DMS 273 treated with DMSO at 0.1 percent for 48 hours (cell line): ENCODE measurements at regions not wholly inside any gene's neighbourhood (a gene's known extent, or its start where the extent isn't known, plus 50 kb on each side); places are given as distances from the start of the nearest gene placed in this dataset.

ENCODE experiments used
- DNase-seq: peaks from one replicate; lab custom pipeline; 2025; lab: John Stamatoyannopoulos, UW

DNA sequence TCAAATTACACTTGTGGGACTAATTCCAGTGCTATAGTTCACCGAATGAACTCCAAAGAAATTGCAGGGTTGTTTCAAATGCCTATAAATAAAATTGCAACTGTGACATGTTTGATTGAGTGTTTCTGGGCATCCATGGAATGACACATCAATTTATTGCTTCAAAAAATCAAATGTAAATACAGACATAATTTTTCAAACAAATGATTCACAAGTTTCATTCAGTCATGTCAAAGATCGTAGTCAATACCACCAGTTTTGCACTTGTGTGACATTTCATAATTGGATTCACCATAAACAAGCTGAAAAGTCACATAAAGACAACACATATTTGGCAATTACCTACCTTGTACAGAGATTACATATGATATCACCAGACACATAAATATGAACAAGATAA lies 350.8 kb downstream of the CDH2 start:
- DNase-seq = no peak

DNA sequence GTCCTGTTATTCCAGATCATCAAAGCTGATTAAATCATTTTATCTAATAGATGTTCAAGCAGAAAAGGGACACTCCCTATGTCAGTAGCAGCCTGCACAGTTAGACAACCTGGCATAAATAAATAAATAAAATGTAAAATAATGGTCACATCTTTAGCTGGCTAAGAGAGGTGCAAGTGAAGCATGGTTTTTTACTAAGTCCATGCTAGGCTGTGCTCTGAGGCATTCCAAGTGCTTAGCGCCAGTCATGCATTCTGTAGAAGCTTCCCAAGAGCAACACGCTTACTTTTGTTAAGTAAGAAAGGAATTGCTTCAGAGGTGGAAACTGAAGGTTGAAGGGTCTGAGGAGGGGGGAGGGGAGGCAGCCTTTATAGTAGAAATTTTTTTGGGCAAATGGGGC lies 351.2 kb downstream of the CDH2 start:
- no peak for DNase-seq

DNA sequence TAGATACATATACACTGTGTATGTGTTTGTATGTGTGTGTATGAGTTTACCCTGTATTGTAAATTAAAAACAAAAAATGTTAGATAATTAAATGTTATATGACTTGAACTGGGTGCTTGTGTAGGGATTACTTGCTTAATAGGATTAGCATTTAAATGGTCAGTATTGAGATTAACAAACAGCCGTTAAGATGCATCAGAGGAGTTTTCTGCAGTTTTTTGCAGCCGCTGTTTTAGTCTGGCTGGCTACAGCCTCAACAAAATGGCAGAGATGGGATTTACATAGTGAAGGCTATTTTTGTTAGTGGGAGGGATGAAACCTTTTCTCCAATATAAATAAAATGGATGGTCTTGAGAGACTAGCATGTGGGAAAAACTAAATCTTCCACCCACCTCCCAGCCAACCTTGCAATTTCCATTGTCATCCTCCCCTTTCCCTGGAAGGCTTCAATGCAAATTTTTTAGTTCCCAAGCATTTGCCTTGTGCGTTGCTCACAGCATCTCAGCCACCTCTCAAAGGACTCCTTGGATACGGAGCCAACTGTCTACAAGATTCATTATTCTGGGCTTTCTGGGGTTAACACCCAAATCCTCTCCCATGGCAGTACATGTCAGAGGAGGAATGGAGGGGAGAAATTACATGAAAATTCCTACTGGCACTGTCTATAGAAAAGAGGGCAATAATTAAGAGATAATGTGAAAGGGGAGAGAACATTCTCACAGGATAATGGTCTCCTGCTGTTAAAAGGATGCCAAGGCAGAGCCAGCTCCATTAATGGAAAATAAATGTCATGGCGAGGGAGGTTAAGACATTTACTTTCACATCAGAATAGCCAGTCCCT lies 351.9 kb downstream of the CDH2 start:
- no peak for DNase-seq

DNA sequence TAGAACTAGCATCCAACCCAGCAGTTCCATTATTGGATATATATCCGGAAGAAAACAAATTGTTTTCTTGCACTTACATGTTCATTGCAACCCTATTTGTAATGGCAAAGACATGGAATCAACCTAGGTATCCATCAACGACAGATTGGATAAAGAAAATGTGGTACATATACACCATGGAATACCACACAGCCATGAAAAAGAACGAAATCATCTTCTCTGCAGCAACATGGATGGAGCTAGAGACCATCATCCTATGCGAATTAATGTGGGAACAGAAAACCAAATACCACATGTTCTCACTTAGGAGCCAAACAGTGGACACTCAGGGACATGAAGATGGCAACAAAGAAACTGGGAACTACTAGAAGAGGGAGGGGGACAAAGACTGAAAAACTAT lies 352.7 kb downstream of the CDH2 start:
- DNase-seq = no peak

DNA sequence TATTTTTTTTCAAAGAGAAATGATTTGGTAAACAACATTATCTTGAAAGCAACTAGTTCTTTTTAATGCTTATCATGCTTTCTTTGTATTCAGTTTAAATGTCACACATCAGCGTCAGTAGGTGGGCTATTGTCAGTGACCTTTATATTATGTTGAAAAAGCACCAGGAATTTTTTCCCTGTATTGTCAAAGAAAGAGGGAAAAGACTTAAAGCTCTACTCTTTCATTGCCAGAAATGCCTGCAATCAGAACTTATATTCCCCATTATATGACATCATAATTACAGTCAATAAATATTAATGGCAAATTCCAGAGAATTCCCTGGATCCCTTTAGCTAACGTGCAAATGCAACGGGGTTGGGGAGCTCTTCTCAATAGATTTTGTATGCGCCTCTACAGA lies 353.9 kb downstream of the CDH2 start:
- no peak for DNase-seq

DNA sequence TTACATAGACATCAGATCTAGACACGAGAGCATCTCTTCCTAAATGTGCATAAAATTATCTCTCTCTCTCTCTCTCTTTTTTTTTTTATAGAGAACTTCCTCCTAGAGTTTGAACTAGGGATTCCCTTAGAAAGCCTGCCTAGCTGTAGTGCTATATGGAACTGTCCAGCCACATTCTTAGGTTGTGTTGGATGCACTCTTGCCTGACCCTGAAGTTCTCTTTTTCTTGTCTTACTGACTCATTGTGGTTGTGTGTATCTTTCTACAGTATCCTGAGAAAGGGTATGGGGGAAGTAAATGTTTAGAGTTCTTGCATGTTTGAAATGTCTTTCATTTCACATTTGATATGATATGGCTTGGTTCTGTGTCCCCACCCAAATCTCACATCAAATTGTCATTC lies 368.2 kb downstream of the CDH2 start:
- no peak for DNase-seq

DNA sequence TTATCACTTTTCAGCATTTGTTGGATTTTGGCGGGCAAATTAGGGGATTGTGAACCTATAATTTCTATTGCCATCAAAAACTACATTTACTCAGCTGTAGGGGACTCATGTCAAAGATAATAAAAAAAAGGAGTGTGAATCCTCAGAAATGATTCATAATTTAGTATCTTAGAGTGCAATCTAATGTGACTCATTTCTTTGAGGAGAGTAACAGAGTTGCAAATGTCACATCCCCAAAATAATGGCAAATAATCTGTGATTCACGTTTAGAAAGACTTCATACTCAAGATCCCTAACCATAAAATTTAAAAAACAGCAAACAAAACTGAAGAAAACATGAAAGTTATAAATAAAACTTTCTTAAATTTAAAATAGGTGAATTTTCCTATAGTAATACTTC lies 373.0 kb downstream of the CDH2 start:
- no peak for DNase-seq

DNA sequence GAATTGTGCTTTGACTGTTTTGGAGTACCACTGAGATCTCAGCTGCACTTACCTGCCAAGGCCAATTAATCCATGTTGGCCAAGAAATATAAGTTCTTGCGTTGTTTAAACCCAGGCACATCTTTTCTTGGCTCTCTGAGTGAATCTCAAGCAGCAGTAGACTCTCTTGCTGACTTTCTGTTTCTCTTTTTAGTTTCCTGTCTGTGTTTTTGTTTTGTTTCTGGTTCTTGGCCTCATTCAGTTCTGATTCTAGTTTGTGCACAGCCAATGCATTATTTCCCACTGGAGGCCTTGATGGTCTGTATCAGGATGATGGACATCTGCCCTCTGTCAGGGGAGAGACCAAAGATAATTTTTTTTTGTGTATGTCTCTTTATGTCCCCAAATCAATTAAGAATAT lies 379.4 kb downstream of the CDH2 start:
- no peak for DNase-seq

DNA sequence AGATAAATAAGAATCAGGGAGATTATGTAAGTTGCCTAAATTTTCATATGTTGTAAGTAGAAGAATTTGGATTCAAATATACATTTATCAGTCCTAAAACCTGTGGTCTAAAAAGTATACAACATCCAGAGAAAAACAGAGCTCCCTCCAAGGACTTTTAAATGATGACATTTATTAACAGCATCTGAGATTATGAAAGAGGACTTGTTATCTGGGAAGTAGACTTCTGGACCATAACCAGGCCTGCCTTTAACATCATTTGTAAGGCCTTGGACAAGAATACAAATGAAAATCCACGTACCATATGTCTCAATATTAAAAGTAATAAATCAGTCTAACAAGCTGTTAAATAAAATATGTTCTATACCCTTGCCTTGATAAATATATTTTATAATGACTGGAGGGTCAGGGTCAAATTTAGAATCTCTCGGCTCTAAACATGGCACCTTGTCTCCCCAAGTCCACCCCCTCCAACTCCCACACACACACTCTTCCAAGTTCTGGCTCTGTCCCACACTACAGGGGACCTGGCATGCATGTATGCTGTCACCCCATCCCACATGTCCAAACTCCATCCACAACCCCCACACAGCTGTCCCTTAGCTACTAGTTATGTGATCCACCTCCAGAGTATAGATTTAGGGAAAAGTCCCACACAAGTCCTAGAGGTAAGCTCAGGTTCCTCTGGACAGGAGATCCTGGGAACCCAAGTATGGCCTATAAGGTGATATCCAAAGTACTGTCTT lies 382.6 kb downstream of the CDH2 start:
- peak; percentile 5 for DNase-seq

DNA sequence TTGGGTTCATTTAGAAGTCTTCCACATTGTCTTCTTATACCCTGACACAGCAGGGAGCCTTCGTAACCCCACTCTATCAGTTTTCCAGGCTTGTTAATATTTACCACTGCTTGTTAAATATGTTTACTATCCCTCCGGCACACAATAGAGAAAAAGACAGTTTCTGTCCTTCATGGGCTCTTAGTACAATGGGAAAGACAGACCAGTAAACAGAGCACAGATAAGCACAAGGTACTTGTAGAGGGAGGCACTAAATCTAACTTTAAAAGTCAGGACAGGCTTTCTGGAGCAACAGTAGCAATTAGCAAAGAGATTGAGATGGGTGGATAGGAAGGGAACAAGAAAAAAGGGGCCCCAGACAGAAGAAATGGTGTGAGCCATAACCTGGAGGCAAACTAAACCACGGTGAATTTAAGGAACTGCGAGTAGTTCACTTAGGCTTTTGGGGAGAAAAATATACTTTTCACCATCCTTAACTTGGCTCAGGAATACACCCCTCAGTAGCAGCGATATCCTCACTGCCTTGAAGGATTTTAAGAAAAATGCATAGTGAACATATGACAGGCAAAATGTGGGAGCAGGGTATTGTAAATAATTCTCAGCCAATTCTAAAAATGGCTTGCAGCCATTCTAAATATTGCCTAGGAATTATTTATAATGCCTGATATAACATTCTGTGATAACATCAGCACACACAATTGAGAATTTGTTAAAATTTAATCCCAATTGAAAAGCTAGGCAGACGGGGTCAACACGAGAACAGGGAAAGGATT lies 383.7 kb downstream of the CDH2 start:
- no peak for DNase-seq

DNA sequence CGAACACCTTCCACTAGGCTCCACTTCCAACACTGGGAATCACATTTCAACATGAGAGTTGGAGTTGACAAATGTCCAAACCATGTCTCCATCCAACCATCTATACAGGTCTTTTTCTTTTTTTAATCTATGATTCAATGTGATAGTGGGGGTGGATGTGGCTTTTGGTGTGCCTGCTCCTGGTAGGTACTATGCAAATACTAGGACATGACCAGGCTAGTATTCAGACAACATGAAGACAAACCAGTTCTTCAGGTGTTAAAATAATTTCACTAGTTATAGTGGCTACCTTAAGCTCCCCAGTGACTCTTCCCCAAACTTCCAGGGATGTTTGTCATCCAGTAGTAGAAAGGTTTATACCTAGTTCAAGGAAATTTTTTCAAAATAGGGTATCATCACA lies 387.5 kb downstream of the CDH2 start:
- no peak for DNase-seq

DNA sequence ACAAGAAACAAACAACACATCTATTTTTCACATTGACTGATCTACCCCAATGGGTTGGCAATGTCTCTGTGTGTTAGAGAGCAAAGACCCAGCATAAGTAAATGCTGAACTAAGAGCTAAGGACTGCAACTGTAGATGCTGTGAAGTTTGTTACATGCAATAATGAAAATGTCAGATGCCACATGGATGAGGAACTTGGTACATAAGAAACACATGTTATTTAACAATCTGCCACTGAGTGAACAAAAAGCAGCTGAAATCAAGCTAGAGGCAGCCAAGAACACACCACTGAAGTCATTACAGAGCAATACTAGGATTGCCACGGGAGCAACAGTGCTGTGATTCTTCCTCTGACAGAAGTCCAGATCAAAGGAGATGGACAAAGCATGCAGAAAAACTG lies 389.4 kb downstream of the CDH2 start:
- no peak for DNase-seq

DNA sequence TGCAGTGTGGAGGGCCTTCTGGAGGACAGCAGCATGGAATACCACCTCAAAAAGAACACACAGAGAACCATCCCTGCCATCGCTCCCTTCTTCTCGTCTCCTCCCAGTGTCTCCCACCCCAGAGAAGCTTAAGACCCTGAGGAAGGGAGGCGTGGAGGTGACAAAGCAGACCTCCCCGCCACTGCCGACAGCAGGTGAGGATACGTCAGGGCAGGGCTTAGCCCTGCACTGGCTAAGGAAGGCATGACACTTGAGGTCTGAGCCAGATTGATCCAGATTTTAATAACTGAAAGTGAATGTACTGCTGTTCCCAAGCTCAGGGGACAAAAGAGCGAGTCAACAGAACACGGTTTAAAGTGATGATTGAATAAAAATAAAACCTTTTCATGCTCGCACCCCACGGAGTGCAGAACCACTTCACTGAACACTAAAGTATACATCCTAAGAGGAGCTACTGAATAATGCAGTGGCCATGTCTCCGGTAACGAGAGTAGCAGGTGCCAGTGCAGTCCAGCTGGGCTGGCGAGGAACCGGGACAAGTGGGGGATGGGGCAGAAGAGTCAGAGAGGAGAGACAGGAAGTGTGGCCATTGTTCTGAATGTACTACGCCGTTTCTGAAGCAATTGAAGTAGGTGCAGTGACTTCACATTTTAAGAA lies 391.0 kb downstream of the CDH2 start:
- no peak for DNase-seq

DNA sequence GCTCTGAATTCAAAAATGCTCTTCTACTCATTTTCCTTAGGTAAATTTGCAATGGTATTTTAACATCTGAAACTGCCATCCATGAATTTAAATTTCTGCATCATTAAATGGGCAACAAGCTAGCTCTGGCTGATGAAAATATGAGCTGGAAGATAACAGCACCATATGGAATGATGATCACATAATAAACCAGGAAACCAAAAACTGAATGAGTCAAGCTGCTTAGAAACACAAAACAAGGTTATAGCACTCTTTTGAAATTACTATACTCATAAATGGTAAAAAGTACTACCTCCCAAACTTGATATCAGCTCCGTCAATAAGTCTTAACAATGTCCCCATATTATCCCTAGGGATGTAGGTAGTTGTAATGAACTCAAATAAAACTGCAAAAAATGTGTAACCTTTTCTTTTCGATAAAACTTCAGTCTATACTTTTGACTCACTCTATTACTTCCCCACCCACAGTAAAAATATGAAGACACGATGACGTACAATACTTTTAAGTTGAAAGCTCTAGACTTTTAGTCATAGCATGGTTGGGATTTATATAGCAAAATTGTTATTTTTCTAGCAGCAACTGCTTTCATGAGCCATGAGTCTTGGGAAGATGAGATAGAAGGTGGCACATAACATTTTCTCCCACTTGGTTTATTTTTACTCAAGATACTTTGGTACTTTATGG lies 396.7 kb downstream of the CDH2 start:
- DNase-seq = no peak

DNA sequence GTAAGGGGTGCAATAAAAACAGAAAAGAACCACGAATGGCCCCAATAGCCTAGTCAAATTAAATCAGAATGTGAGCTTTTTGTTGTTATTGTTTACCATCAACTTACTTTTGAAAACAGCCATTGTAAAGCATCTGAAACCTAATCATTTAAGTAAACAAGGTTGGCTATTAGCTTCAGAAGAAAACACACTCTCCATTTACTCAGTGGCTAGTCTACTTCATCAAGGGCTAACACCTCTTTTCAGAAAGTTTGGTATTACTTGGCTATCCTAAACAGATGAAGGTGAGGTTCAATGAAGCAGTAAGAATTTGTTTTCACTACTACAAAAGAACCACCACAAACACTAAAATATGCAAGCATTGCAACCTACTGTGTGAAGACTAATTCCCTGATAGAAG lies 398.0 kb downstream of the CDH2 start:
- DNase-seq = no peak

DNA sequence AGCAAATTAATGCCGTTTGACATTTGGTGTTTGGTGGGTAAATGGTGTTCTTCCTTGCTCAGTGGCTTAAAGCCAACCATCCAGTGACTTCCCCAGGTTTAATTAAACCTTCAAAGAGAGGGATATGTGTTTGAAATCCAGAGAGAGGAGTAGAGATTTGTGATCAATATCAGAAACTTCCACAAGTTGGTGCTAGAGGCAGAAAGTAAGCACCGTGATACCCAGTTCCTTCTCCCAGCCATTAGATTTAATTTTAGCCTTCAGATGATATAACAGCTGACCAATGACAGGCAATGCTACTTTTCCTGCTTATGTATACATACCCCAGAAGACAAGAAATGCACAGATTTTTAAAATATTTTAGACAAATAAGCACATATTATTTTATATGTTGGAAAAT lies 398.5 kb downstream of the CDH2 start:
- DNase-seq = no peak

DNA sequence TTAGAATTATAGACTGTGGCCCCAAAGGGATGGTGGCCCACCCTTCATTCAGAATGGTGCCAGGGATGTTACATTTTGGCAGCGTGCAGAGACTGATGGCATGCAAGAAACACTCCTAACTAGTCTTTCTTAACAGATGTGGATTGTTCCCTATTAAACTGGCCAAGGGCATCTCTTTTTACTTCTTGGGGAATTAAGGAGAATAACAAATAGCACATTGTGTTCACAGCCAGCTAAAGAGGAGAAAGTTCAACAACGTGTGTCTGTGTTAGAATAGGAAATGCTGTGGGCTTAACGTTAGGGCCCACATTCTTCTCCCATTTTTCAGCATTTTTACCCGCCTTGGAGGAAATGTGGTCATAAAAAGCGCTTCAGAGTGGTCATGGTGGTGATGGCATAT lies 404.8 kb downstream of the CDH2 start:
- DNase-seq = no peak

DNA sequence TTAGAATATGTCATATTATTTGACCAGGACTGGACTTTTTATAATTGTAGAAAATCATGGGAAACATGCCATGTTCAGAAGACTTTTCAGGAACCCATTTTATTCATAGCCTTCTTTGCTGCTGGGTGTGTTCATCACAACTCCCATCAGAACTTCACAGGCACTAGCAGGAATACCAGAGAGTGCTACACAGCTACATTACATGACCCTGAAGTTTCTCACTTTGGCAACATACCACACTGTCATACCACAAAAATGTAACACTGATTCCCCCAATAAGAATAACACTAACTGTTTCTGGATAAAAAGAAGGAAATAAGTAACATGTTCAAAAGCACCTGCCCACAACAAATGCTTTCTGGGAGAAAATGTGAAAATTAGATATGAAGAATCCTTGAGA lies 405.4 kb downstream of the CDH2 start:
- DNase-seq = no peak

DNA sequence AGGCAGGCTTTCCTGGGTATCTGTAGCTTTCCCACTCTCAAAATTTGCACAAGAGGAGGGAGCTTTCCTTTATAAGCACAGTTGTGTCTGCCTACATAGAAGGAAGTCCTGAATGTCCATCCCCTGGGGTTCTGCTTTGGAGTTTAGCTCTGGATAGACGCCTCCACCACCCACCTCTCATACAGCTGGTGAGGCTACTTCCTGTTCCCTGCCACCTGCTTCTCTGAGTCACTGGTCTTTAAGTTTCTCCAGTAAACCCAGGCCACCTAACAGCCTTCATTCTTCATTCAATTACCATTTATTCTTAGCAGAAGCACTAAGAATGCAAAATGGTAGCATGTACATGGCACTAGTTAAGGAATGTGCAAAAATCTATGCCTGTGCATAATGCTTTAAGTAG lies 407.8 kb downstream of the CDH2 start:
- DNase-seq = peak; percentile 5

DNA sequence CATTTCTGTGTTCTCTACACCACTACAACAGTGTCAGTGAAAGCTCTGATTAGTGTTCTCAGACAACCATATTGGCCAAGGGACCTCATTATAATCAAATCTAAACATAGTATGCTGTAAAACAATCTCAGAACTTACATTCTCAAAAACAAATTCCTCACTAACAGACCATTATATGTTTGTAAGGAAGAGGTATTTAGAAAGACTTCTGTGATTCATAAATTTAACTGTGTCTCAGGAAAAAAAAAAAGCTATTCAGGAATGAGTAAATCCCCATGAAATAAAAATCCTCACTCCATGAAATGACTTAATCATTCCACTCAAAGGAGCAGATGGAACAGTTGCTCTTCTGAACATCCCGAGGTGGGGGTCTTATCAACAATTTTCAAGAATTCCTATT lies 413.0 kb downstream of the CDH2 start:
- DNase-seq = no peak

DNA sequence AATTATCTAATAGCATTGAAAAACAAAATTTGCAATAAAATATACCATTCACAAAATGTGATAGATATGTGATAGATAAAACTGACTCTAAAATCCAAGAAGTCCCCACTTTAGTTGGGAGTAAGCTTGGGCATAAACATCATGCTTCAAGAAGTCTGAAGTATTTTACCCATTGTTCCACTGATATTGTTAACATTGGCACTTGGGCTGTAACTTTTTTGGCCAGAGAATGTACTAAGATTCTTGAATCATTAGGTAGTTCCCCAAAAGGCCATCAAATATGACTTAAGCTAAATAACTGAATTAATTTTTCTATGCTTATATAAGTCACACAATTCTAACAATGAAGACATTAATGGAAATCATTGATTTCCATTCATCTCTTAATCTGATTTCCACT lies 413.6 kb downstream of the CDH2 start:
- no peak for DNase-seq

DNA sequence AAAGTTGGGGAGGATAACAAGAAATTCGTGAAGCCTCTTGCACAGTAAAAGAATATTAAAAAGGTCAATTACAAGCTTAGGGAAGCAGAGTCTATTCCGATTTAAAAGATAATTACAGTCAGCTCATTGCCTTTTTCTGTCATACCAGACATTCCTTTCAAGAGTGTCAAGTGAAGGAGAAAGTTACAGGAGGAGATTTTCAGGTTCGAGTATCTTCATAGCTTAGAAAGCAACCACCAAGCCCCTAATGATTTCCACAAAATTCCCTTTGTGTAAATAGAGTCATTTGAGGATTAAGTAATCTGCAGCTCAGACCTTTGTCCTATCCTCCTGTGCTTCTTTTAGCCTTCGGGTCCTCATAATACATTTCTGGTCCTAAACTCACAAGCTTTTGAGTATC lies 414.9 kb downstream of the CDH2 start:
- no peak for DNase-seq
